DOHH2 (cell line): ENCODE measurements at regions not wholly inside any gene's neighbourhood (a gene's known extent, or its start where the extent isn't known, plus 50 kb on each side); places are given as distances from the start of the nearest gene placed in this dataset.

Experiments
- CTCF ChIP-seq: fragments of 200-600 bp; sonication (generic); IDR thresholded peaks from one replicate; pipeline ENCODE4 v1.5.1; 2014; ENCODE audit warnings: antibody characterized with exemption, mild to moderate bottlenecking, low read depth, low read length; ENCODE audit not compliant: poor library complexity, severe bottlenecking
- EZH2phosphoT487 ChIP-seq: fragments of 200-600 bp; sonication (generic); IDR thresholded peaks from 2 replicates; pipeline ENCODE4 v1.6.1; 2017; ENCODE audit warnings: borderline replicate concordance, mild to moderate bottlenecking, antibody characterized with exemption, low read length, moderate library complexity, mixed read lengths

- TF ChIP-seq CTCF (no peak), EZH2phosphoT487 (no peak)
Measured at GRCh38 chr1:79375352-79375751, 368.8 kb upstream of the ADGRL4 start.
